Activated effector memory CD4-positive, alpha-beta T cell treated with anti-CD3 and anti-CD28 coated beads, Interleukin-2, amount 50 U/mL, for 16 hours (primary cell): ENCODE measurements at regions not wholly inside any gene's neighbourhood (a gene's known extent, or its start where the extent isn't known, plus 50 kb on each side); places are given as distances from the start of the nearest gene placed in this dataset.

ENCODE experiments used
- DNase-seq: peaks from one replicate; pipeline ENCODE4 v3.0.0-alpha.2; 2020

- no peak for DNase-seq
Measured at GRCh38 chr5:89280103-89281037, 397.4 kb upstream of the MEF2C start.

- no peak for DNase-seq
Measured at GRCh38 chr5:89279391-89280036, 396.5 kb upstream of the MEF2C start.

GRCh38 chr5:89277816-89278215 is 394.8 kb upstream of the MEF2C start:
- no peak for DNase-seq

- DNase-seq = no peak
Measured at GRCh38 chr5:89276566-89277305, 393.8 kb upstream of the MEF2C start.

- DNase-seq = no peak
Measured at GRCh38 chr5:89275066-89275855, 392.3 kb upstream of the MEF2C start.

- DNase-seq = no peak
Measured at GRCh38 chr5:89273289-89273688, 390.3 kb upstream of the MEF2C start.

- no peak for DNase-seq
Measured at GRCh38 chr5:89270901-89271300, 387.9 kb upstream of the MEF2C start.

GRCh38 chr5:89269721-89270120 is 386.7 kb upstream of the MEF2C start:
- no peak for DNase-seq

- DNase-seq = no peak
Measured at GRCh38 chr5:89268460-89268859, 385.5 kb upstream of the MEF2C start.

GRCh38 chr5:89267788-89268187 is 384.8 kb upstream of the MEF2C start:
- no peak for DNase-seq

- no peak for DNase-seq
Measured at GRCh38 chr5:89265511-89266179, 382.7 kb upstream of the MEF2C start.

- DNase-seq = no peak
Measured at GRCh38 chr5:89263846-89264245, 380.9 kb upstream of the MEF2C start.

GRCh38 chr5:89262030-89262429 is 379.0 kb upstream of the MEF2C start:
- DNase-seq = no peak

- no peak for DNase-seq
Measured at GRCh38 chr5:89260254-89260653, 377.3 kb upstream of the MEF2C start.

GRCh38 chr5:89255845-89256463 is 373.0 kb upstream of the MEF2C start:
- DNase-seq = no peak

GRCh38 chr5:89253666-89254352 is 370.8 kb upstream of the MEF2C start:
- DNase-seq = no peak

- DNase-seq = no peak
Measured at GRCh38 chr5:89246864-89247263, 363.9 kb upstream of the MEF2C start.

- DNase-seq = no peak
Measured at GRCh38 chr5:89246252-89246651, 363.3 kb upstream of the MEF2C start.

GRCh38 chr5:89243611-89244010 is 360.6 kb upstream of the MEF2C start:
- no peak for DNase-seq

- no peak for DNase-seq
Measured at GRCh38 chr5:89241186-89241585, 358.2 kb upstream of the MEF2C start.

- DNase-seq = no peak
Measured at GRCh38 chr5:89236900-89237299, 353.9 kb upstream of the MEF2C start.
